NB4 (cell line): ENCODE measurements at regions not wholly inside any gene's neighbourhood (a gene's known extent, or its start where the extent isn't known, plus 50 kb on each side); places are given as distances from the start of the nearest gene placed in this dataset.

ENCODE experiments used
- DNase-seq: peaks from one replicate; pipeline ENCODE4 v3.0.0; 2010; ENCODE audit warnings: low read depth
- H3K4me3 ChIP-seq: one replicate; pipeline ENCODE4 v1.5.1; 2011; ENCODE audit warnings: mild to moderate bottlenecking, low read depth, low read length, moderate library complexity
- MYC ChIP-seq: IDR thresholded peaks from 2 replicates; pipeline ENCODE4 v1.6.1; 2011; ENCODE audit warnings: low read depth, low read length
- POLR2A ChIP-seq: IDR thresholded peaks from 2 replicates; pipeline ENCODE4 v1.6.1; 2011; ENCODE audit warnings: mild to moderate bottlenecking; ENCODE audit not compliant: insufficient read length; ENCODE audit errors: extremely low read depth
- TF ChIP-seq, protein P1 (sequence below): IDR thresholded peaks from one replicate; pipeline ENCODE4 v1.5.1; 2012; ENCODE audit warnings: low read depth, low read length
- TF ChIP-seq, protein P2 (sequence below): IDR thresholded peaks from 2 replicates; pipeline ENCODE4 v1.6.1; 2011; ENCODE audit warnings: low read depth, low read length

DNA sequence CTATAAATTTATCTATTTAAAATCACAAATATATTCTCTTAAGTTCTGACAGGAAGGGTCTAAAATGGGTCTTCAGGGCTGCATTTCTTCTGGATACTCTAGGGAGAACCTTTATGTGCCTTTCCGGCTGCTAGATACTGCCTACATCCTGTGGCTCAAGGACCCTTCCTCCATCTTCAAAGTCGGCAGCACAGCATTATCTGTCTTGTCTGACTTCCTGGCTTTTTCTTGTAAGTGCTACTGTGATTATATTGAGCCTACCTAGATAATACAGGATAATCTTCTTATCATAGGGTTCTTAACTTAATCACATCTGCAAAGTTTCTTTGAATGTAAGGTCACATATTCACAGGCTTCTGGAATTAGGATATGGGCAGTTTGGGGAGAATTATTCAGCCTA lies 943.8 kb upstream of the TYRP1 start:
- no peak for DNase-seq
- no peak for TF ChIP-seq POLR2A
- TF ChIP-seq, protein P1, sequence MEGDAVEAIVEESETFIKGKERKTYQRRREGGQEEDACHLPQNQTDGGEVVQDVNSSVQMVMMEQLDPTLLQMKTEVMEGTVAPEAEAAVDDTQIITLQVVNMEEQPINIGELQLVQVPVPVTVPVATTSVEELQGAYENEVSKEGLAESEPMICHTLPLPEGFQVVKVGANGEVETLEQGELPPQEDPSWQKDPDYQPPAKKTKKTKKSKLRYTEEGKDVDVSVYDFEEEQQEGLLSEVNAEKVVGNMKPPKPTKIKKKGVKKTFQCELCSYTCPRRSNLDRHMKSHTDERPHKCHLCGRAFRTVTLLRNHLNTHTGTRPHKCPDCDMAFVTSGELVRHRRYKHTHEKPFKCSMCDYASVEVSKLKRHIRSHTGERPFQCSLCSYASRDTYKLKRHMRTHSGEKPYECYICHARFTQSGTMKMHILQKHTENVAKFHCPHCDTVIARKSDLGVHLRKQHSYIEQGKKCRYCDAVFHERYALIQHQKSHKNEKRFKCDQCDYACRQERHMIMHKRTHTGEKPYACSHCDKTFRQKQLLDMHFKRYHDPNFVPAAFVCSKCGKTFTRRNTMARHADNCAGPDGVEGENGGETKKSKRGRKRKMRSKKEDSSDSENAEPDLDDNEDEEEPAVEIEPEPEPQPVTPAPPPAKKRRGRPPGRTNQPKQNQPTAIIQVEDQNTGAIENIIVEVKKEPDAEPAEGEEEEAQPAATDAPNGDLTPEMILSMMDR = no peak
- no peak for TF ChIP-seq MYC
- TF ChIP-seq, protein P2, sequence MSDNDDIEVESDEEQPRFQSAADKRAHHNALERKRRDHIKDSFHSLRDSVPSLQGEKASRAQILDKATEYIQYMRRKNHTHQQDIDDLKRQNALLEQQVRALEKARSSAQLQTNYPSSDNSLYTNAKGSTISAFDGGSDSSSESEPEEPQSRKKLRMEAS = no peak
- no peak overlapping the region for H3K4me3 ChIP-seq

DNA sequence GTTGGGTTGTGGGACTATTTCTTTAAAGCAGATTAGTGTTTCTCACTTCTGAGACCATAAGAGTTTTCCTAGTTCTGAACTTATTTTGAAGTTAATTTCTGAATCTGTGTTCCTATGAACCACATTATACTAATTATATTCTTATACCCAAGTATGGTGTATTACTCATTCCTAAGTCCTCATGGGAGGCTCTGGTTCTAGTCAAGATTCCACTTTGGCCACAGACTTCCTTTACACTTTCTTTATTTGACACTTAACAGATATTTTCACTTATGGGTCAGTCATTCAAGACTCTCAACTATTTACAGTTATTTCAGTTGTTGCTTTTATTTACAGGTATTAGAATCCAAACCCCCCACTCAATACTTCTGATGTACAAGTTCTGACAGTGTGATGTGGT lies 937.2 kb upstream of the TYRP1 start:
- no peak for TF ChIP-seq MYC
- TF ChIP-seq, protein P2 = no peak
- TF ChIP-seq, protein P1 = no peak
- no peak for TF ChIP-seq POLR2A
- DNase-seq = no peak

DNA sequence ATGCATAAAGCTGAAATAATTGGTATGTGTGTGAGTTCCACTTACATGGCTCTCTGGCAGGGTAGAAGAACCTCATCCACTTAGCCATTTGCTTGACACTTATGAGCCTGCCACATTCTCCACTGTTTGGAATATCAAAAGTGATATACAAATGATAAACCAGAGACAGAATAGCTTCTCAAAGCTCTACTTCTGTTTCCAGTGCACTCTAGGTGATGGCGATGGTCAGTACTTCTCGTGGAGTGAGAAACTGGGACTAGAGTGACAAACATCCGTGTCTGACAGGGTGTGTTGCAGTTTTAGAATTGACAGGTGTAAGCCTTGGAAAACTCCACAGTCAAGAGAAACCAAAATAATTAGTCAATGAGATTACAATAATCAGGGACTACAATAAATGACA lies 935.8 kb upstream of the TYRP1 start:
- H3K4me3 ChIP-seq = no peak overlapping the region
- TF ChIP-seq, protein P2 = no peak
- TF ChIP-seq, protein P1 = no peak
- TF ChIP-seq MYC = no peak
- no peak for TF ChIP-seq POLR2A
- no peak for DNase-seq

More for the DNA sequence above, 937.2 kb upstream of the TYRP1 start:
- no peak overlapping the region for H3K4me3 ChIP-seq

DNA sequence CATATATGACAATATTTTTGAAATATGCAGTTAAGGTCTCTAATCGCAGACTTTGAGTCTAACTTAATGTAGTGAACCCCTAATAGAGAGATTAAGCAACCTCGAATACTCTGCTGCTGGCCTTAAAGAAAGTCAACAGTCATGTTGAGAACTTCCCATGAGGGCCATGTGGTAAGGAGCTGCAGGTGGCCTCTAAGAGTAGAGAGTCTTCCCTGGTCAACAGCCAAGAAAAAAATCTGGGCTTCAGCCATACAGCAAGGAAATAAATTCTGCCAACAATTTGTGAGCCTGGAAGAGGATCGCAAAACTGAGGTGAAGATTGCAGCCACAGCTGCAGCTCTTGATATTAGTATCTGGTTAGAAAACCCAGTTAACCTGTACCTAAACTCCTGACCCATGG lies 935.2 kb upstream of the TYRP1 start:
- DNase-seq = no peak
- H3K4me3 ChIP-seq = no peak overlapping the region
- TF ChIP-seq, protein P1 = no peak
- no peak for TF ChIP-seq MYC
- TF ChIP-seq, protein P2 = no peak
- no peak for TF ChIP-seq POLR2A

DNA sequence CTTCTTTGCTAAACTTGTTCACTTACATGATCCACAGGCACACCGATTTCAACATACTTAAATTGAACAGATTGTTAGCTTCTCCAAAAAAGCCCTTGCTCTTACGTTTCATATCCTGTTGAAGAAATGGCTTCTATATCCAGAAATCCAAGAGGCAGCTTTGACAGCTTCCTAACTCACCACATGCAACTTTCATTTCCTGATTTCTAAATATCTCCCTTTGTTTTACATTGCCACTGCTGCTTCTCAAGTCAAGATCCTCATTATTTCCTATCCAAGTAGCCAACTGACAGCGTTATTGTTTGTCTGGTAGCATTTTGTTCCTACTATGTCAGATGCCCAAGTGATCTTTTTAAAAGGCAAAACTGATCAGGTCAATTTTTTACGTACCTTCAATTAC lies 913.2 kb upstream of the TYRP1 start:
- no peak for DNase-seq
- TF ChIP-seq, protein P2 = no peak
- no peak overlapping the region for H3K4me3 ChIP-seq

DNA sequence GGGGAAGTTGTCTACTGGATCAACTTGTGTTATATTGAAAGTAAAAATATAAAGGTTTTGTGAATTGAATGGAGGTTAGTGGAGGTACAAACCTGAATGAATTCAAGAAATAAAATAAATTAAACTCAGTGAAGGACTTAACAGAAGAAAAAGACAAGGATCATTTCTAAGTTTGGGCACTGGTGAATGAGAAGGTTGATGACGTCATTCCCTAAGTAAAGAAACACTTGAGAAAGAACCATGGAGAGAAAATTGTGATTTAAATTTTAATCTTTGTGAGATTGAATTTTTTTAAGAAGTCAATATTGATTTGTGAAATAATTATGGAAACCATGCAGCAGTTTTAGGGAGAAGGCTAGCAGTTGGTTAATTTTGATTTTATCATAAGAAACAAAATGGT lies 900.3 kb upstream of the TYRP1 start:
- no peak for DNase-seq
- TF ChIP-seq, protein P2 = no peak
- no peak overlapping the region for H3K4me3 ChIP-seq

DNA sequence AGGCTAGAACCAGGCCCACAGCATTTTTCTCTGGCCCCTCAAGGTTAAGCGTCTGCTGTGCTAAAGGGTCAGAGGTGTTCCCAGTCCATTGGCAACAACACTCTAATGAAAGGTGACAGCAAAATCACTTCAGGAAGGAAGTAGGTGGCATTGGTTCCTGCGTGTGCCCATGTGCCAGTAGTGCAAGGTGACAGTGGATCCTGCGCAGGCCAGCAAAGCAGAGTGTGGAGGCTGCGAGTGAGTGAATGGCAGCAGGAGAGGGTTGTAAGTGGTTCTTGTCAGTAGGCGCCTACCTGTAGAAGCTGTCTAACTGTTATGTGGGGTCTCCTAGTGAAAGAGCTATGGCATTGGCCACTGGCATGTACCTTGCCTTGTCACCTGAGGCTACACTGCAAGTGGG lies 898.2 kb upstream of the TYRP1 start:
- H3K4me3 ChIP-seq = no peak overlapping the region
- no peak for DNase-seq
- TF ChIP-seq, protein P2 = no peak
- TF ChIP-seq, protein P1 = no peak
- no peak for TF ChIP-seq POLR2A
- no peak for TF ChIP-seq MYC
